IPS-20b (cell line): ENCODE measurements at regions not wholly inside any gene's neighbourhood (a gene's known extent, or its start where the extent isn't known, plus 50 kb on each side); places are given as distances from the start of the nearest gene placed in this dataset.

Experiments
- H3K27ac ChIP-seq: one replicate; pipeline ENCODE4 v1.5.1; 2013; ENCODE audit warnings: low read length
- H3K27me3 ChIP-seq: 2 replicates; pipeline ENCODE4 v1.6.1; 2013; ENCODE audit warnings: mild to moderate bottlenecking, low read length, inconsistent platforms; ENCODE audit not compliant: insufficient read depth
- H3K36me3 ChIP-seq: 2 replicates; pipeline ENCODE4 v1.6.1; 2013; ENCODE audit warnings: low read depth, mild to moderate bottlenecking, inconsistent platforms, low read length, moderate library complexity; ENCODE audit not compliant: insufficient read depth
- H3K4me1 ChIP-seq: 2 replicates; pipeline ENCODE4 v1.6.1; 2013; ENCODE audit warnings: mild to moderate bottlenecking, control low read depth, inconsistent platforms, low read length, moderate library complexity; ENCODE audit not compliant: insufficient read depth
- H3K4me3 ChIP-seq: 2 replicates; pipeline ENCODE4 v1.5.1; 2013; ENCODE audit warnings: mild to moderate bottlenecking, low read length, inconsistent platforms
- H3K9ac ChIP-seq: 2 replicates; pipeline ENCODE4 v1.6.1; 2013; ENCODE audit warnings: low read depth, mild to moderate bottlenecking, inconsistent platforms, low read length, moderate library complexity
- H3K9me3 ChIP-seq: 2 replicates; pipeline ENCODE4 v1.6.1; 2013; ENCODE audit warnings: mild to moderate bottlenecking, low read depth, low read length, inconsistent platforms; ENCODE audit not compliant: insufficient read depth

GRCh38 chr6:26306232-26306631 is 58.8 kb upstream of the BTN3A2 start:
- peaks cover 4% of the 10 kb centered on the region; the same call in 1 of the 2 replicates for H3K4me1 ChIP-seq
- no peaks in the 10 kb centered on the region for H3K27me3 ChIP-seq
- no peaks in the 10 kb centered on the region for H3K9me3 ChIP-seq
- no peak overlapping the region for H3K4me3 ChIP-seq
- H3K27ac ChIP-seq: no peak overlapping the region
- no peak overlapping the region for H3K9ac ChIP-seq
- H3K36me3 ChIP-seq: no peaks in the 10 kb centered on the region

GRCh38 chr6:26307850-26308249 is 57.1 kb upstream of the BTN3A2 start:
- no peak overlapping the region for H3K27ac ChIP-seq
- H3K27me3 ChIP-seq: no peaks in the 10 kb centered on the region
- no peaks in the 10 kb centered on the region for H3K36me3 ChIP-seq
- H3K4me1 ChIP-seq: peaks cover 4% of the 10 kb centered on the region; the same call in 1 of the 2 replicates
- H3K9me3 ChIP-seq: no peaks in the 10 kb centered on the region
- no peak overlapping the region for H3K4me3 ChIP-seq
- H3K9ac ChIP-seq: no peak overlapping the region

GRCh38 chr6:26309731-26310142 is 55.3 kb upstream of the BTN3A2 start:
- Histone ChIP-seq H3K27ac (no peak overlapping the region), H3K9me3 (no peaks in the 10 kb centered on the region), H3K9ac (no peak overlapping the region), H3K36me3 (no peaks in the 10 kb centered on the region), H3K4me3 (no peak overlapping the region), H3K27me3 (no peaks in the 10 kb centered on the region), H3K4me1 (peaks cover 4% of the 10 kb centered on the region; the same call in 1 of the 2 replicates)

- peak overlapping the region; percentile 52; the same call in 1 of the 2 replicates for H3K9ac ChIP-seq
- no peaks in the 10 kb centered on the region for H3K9me3 ChIP-seq
- H3K27me3 ChIP-seq: no peaks in the 10 kb centered on the region
- H3K4me3 ChIP-seq: peak overlapping the region; percentile 86
- peaks cover 4% of the 10 kb centered on the region; the same call in 1 of the 2 replicates for H3K4me1 ChIP-seq
- no peak overlapping the region for H3K27ac ChIP-seq
- H3K36me3 ChIP-seq: no peaks in the 10 kb centered on the region
Measured at GRCh38 chr6:26311012-26311384, 54.0 kb upstream of the BTN3A2 start.

- Histone ChIP-seq H3K4me3 (peak overlapping the region; percentile 86), H3K4me1 (peaks cover 4% of the 10 kb centered on the region; the same call in 1 of the 2 replicates), H3K27ac (no peak overlapping the region), H3K27me3 (no peaks in the 10 kb centered on the region), H3K9ac (peak overlapping the region; percentile 52; the same call in 1 of the 2 replicates), H3K36me3 (no peaks in the 10 kb centered on the region), H3K9me3 (no peaks in the 10 kb centered on the region)
Measured at GRCh38 chr6:26311385-26312095, 53.5 kb upstream of the BTN3A2 start.

- H3K4me1 ChIP-seq: peaks cover 4% of the 10 kb centered on the region; the same call in 1 of the 2 replicates
- no peak overlapping the region for H3K27ac ChIP-seq
- no peaks in the 10 kb centered on the region for H3K36me3 ChIP-seq
- H3K27me3 ChIP-seq: no peaks in the 10 kb centered on the region
- H3K9me3 ChIP-seq: no peaks in the 10 kb centered on the region
- peak overlapping the region; percentile 39; the same call in 1 of the 2 replicates for H3K9ac ChIP-seq
- peak overlapping the region; percentile 86 for H3K4me3 ChIP-seq
Measured at GRCh38 chr6:26312096-26312463, 52.9 kb upstream of the BTN3A2 start.

- Histone ChIP-seq H3K9ac (peak overlapping the region; percentile 49; the same call in 1 of the 2 replicates), H3K4me1 (peaks cover 4% of the 10 kb centered on the region; the same call in 1 of the 2 replicates), H3K9me3 (no peaks in the 10 kb centered on the region), H3K36me3 (no peaks in the 10 kb centered on the region), H3K27me3 (no peaks in the 10 kb centered on the region), H3K27ac (no peak overlapping the region), H3K4me3 (peak overlapping the region; percentile 86)
Measured at GRCh38 chr6:26312501-26313397, 52.2 kb upstream of the BTN3A2 start.
